Adipocyte (in vitro differentiated cells): ENCODE measurements at regions not wholly inside any gene's neighbourhood (a gene's known extent, or its start where the extent isn't known, plus 50 kb on each side); places are given as distances from the start of the nearest gene placed in this dataset.

Source experiments
- DNase-seq: peaks from one replicate; pipeline ENCODE4 v3.0.0-alpha.2; 2015; ENCODE audit warnings: low read depth
- H3K27me3 ChIP-seq: replicated peaks from 2 replicates; pipeline ENCODE4 v1.7.0; 2013; ENCODE audit warnings: mild to moderate bottlenecking, low read length, moderate library complexity; ENCODE audit not compliant: control insufficient read depth, insufficient read depth
- H3K36me3 ChIP-seq: 2 replicates; pipeline ENCODE4 v1.7.0; 2013; ENCODE audit warnings: low read length, mild to moderate bottlenecking, moderate library complexity; ENCODE audit not compliant: control insufficient read depth, insufficient read depth, severe bottlenecking
- H3K4me1 ChIP-seq: 2 replicates; pipeline ENCODE4 v1.7.0; 2013; ENCODE audit warnings: mild to moderate bottlenecking, low read length, moderate library complexity; ENCODE audit not compliant: control insufficient read depth, insufficient read depth
- H3K4me3 ChIP-seq: 2 replicates; pipeline ENCODE4 v1.7.0; 2013; ENCODE audit warnings: mild to moderate bottlenecking, low read length, moderate library complexity
- H3K9ac ChIP-seq: 2 replicates; pipeline ENCODE4 v1.7.0; 2013; ENCODE audit warnings: mild to moderate bottlenecking, low read length, moderate library complexity
- H3K9me3 ChIP-seq: 2 replicates; pipeline ENCODE4 v1.7.0; 2013; ENCODE audit warnings: mild to moderate bottlenecking, low read length, moderate library complexity; ENCODE audit not compliant: control insufficient read depth

DNA sequence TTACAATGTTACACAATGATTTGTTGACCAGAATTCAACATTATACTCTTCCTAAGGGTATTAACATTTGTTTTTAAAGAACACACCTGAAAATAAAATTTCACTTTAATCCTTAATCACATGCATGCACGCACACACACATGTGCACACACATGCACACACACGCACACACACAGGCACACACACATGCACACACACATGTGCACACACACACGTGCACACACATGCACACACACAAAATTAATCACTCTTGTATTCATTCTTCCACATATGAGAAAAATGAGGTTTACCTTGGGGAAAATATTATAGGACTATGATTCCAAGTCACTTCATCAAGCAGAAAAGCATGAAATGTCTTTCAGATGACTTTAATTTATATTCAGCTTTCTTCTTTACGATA, 331.8 kb upstream of the PLD5 start:
- no peak for DNase-seq
- Histone ChIP-seq H3K4me1 (no peaks in the 10 kb centered on the region), H3K9ac (no peak overlapping the region), H3K4me3 (no peak overlapping the region), H3K36me3 (no peaks in the 10 kb centered on the region), H3K9me3 (no peaks in the 10 kb centered on the region), H3K27me3 (no peaks in the 10 kb centered on the region)

DNA sequence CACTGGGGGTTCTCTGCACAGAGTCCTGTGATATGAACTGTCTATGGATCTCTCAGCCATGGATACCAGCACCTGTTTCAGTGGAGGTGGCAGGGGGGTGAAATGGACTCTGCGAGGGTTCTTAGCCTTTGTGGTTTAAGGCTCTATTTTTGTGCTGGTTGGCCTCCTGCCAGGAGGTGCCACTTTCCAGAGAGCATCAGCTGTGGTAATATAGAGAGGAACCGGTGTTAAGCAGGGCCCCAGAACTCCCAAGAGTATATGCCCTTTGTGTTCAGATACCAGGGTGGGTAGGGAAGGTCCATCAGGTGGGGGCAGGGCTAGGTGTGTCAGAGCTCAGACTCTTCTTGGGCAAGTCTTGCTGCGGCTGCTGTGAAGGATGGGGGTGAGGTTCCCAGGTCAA, 330.0 kb upstream of the PLD5 start:
- H3K36me3 ChIP-seq = no peaks in the 10 kb centered on the region
- no peak overlapping the region for H3K9ac ChIP-seq
- H3K4me3 ChIP-seq = no peak overlapping the region
- no peaks in the 10 kb centered on the region for H3K4me1 ChIP-seq
- no peaks in the 10 kb centered on the region for H3K27me3 ChIP-seq
- no peak for DNase-seq
- no peaks in the 10 kb centered on the region for H3K9me3 ChIP-seq

DNA sequence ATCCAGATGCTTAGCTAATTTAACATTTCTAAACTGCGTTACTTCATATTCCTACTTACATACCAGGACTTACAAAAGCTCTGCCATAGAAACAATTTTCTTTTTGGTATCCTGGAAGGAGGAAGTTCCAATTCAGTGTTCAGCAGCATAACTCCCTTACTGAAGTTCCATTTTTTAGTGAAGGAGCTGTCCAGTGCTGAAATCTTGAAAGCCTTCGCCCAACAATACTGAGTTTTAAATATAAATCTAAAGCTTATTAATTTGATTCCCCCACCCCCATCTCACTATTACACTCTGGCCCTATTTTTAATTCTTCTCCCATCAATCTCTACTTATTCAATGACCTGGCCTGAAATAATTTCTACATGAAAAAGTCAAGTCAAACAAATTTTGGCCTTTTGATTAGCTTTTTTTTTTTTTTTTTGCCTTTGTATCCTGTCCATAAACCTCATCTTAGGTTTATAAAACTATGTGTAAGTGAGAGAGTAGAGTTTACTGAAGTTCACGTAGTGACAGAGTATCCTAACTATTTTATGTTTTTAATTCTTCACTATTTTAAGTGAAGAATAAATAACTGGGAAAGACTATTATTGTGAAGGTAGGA, 323.0 kb upstream of the PLD5 start:
- no peaks in the 10 kb centered on the region for H3K36me3 ChIP-seq
- no peak overlapping the region for H3K4me3 ChIP-seq
- H3K4me1 ChIP-seq = no peaks in the 10 kb centered on the region
- no peak overlapping the region for H3K9ac ChIP-seq
- H3K9me3 ChIP-seq = peaks cover 7% of the 10 kb centered on the region
- peak; percentile 24 for DNase-seq
- H3K27me3 ChIP-seq = no peaks in the 10 kb centered on the region

DNA sequence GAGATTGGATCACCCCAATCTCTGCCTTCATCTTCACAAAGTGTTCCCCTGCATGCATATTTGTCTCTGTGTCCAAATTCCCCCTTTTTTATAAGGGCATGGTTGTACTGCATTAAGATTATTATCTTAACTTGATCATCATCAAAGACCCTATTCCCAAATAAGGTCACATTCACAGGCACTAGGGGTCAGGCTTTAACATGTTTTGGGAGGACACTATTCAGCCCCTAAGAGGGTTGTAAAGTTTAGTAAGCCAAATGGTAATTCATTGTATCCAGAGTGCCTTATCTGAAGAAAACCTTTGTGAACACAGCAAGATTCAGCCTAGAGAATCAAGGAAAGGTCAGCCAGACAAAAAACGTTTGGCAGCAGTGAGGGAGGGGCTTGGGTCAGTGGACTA, 317.6 kb upstream of the PLD5 start:
- H3K9me3 ChIP-seq = peaks cover 7% of the 10 kb centered on the region
- no peak for DNase-seq
- no peaks in the 10 kb centered on the region for H3K36me3 ChIP-seq
- no peaks in the 10 kb centered on the region for H3K4me1 ChIP-seq
- no peak overlapping the region for H3K4me3 ChIP-seq
- H3K9ac ChIP-seq = no peak overlapping the region
- H3K27me3 ChIP-seq = no peaks in the 10 kb centered on the region

DNA sequence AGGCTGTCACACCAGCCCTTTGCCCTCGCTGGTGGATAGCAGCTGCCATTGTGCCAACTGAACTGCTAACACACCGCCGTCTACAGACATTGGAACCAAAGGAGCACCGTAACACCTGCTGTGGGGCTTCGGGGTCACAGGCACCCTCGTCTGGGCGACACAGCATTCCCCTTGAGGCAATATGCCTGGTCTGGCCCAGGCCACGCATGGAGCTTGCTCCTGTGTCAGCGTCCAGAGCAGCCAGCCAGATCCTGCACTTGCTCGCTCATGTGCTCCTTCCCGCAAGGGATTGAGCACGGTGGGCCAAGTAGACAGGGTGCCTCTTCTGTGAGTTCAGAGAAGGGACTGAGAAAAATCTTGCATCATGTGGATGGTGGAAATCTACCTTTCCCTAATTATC, 314.6 kb upstream of the PLD5 start:
- H3K9me3 ChIP-seq = peaks cover 4% of the 10 kb centered on the region
- H3K27me3 ChIP-seq = no peaks in the 10 kb centered on the region
- no peak for DNase-seq
- H3K9ac ChIP-seq = no peak overlapping the region
- H3K4me3 ChIP-seq = no peak overlapping the region
- H3K36me3 ChIP-seq = no peaks in the 10 kb centered on the region
- no peaks in the 10 kb centered on the region for H3K4me1 ChIP-seq

DNA sequence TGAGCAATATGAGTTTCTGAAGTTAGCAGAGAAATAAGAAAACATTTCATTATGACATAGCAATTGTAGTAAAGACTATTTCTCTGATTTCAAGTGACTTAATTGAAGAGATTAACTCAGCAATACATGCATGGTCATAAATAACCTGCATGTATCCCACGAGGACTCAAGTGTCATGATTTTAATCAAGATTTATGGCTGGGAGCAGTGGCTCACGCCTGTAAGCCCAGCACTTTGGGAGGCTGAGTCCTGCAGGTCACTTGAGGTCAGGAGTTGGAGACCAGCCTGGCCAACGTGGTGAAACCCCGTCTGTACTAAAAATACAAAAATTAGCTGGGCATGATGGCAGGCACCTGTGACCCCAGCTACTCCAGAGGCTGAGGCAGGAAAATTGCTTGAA, 311.9 kb upstream of the PLD5 start:
- Histone ChIP-seq H3K27me3 (no peaks in the 10 kb centered on the region), H3K36me3 (no peaks in the 10 kb centered on the region), H3K4me3 (no peak overlapping the region), H3K4me1 (no peaks in the 10 kb centered on the region), H3K9ac (no peak overlapping the region), H3K9me3 (no peaks in the 10 kb centered on the region)
- DNase-seq = no peak

DNA sequence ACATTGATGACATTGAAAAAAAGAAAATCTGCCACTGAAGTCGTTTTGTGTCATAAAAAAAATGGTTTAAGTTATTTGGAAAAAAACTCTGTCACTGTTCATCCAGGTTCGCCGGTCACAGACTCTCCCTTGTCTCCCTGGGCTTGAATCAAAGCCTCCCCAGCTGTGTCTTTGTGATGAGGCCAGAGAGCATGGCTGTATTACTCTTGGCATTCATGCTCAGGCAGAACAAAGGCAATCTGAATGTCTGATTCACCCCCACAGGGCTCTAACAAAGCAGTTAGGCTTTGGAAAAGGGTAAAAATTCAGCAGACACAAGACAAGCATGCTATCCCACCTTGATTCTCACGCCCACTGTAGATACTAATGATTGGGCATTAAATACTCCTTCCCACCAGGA, 304.3 kb upstream of the PLD5 start:
- Histone ChIP-seq H3K36me3 (no peaks in the 10 kb centered on the region), H3K4me1 (no peaks in the 10 kb centered on the region), H3K4me3 (no peak overlapping the region), H3K9me3 (no peaks in the 10 kb centered on the region), H3K27me3 (no peaks in the 10 kb centered on the region), H3K9ac (no peak overlapping the region)
- no peak for DNase-seq

DNA sequence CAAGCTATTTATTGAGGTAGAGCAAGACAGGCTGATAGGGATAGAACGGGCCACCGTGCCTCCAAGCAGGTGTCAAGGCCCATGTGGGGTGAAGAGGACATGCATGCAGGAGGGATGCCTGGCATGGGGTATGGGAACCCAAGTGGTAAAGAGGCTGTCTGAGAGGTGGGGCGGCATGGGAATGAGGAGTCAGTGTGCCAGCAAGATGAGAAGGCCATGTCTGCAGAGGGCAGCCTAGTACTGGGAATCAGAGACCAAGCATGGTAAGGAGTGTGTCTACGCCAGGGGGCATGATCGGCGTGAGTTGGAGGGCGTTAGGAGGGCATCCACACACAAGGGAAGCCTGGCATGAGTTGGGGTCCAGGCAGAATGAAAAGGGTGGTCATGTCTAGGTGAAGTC, 303.7 kb upstream of the PLD5 start:
- no peak overlapping the region for H3K9ac ChIP-seq
- DNase-seq = no peak
- no peaks in the 10 kb centered on the region for H3K27me3 ChIP-seq
- H3K36me3 ChIP-seq = no peaks in the 10 kb centered on the region
- H3K4me1 ChIP-seq = no peaks in the 10 kb centered on the region
- H3K4me3 ChIP-seq = no peak overlapping the region
- H3K9me3 ChIP-seq = no peaks in the 10 kb centered on the region

DNA sequence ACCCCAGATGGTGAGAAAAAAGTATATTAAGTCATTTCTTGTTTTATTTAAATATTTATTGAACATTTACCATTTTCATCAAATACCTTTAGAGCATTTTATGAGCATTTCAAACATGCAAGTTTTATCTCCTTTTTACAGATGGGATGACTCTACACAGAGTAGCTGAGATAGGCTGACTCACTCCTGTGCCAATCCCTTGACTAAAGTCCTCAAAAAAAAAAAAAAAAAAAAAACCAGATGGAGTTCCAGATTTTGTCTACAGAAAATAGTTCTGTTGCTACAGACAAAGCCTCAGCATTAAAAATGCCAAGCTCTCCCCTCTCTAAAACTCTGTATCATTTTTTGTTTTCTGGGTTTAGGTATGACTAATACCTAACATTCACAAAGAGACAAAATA, 303.0 kb upstream of the PLD5 start:
- no peaks in the 10 kb centered on the region for H3K27me3 ChIP-seq
- no peak for DNase-seq
- no peak overlapping the region for H3K4me3 ChIP-seq
- H3K9ac ChIP-seq = no peak overlapping the region
- no peaks in the 10 kb centered on the region for H3K36me3 ChIP-seq
- H3K9me3 ChIP-seq = no peaks in the 10 kb centered on the region
- no peaks in the 10 kb centered on the region for H3K4me1 ChIP-seq

DNA sequence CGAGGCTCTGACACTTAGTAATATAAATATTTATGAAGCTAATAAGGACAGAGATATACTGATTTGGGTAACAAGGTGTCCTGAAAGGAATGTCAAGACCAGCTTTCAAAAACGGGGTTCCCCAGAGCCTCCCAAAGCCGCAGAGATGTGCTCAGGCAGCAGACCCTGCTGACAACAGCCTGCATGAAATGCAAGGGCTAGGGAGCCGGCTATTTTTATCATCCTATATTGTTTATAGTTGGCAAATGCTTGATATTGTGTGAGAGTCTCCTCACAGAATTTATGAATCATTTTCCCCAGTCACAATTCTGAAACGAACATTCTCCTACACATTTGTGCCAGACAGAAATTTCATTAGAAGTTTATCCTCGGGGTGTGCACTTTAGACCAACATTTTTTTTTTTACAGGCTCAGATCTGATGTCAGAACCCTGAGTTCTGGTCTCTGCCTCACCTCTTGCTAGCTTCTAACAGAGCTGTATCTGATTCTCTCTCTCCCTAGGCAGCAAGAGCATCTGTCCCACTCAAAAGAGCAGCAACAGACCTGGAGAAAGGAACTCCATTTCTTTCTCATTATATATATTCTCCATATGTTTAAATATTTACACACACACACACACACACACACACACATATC, 302.3 kb upstream of the PLD5 start:
- DNase-seq = no peak
- H3K9ac ChIP-seq = no peak overlapping the region
- no peaks in the 10 kb centered on the region for H3K4me1 ChIP-seq
- H3K36me3 ChIP-seq = no peaks in the 10 kb centered on the region
- no peaks in the 10 kb centered on the region for H3K9me3 ChIP-seq
- H3K4me3 ChIP-seq = no peak overlapping the region
- no peaks in the 10 kb centered on the region for H3K27me3 ChIP-seq

DNA sequence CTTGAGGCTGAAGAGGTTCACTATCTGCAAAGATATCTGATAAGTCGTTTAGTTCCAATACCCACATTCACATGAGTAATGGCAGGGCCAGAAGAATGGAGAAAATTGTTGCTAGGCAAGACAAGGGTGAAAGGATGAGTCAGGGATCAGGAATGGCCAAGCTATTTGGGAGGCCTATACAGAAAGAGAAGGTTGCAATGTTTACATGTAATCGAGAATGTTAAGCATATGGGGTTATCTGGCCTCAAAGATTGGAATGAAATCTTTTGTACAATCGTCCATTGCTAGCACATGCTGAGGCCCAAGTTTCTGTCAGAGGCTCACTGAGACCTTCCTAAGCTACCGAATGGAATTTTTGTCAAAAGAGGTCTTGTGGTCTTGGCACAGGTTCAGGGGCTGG, 299.9 kb upstream of the PLD5 start:
- Histone ChIP-seq H3K9ac (no peak overlapping the region), H3K4me3 (no peak overlapping the region), H3K4me1 (no peaks in the 10 kb centered on the region), H3K9me3 (no peaks in the 10 kb centered on the region), H3K27me3 (no peaks in the 10 kb centered on the region), H3K36me3 (no peaks in the 10 kb centered on the region)
- no peak for DNase-seq

DNA sequence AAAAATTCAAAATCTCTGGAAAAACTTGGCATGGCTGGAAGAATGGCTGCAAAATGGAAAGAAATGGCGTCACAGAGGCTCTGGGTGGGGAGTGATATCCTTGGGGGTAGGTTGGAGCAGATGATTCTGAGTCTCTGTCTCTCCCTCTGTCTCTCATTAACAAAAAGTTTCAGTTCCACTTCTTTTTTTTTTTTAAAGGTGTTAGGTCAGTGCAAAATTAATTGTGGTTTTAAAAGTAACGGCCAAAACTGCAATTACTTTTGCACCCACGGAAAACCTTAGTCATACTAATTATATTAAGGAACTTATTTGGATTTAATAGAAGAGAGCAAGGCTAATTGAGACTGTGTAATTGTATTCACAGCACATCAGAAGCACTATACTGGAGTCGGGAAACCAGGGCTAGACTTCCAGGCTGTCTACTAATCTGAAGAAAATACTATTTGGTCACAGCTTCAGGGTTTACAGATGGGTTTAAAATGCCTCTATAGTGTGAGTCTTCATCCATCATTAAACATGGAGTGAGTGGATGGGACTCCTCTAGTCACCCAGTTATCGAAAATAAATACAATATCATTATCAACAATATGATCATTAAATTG, 289.1 kb upstream of the PLD5 start:
- H3K4me3 ChIP-seq = no peak overlapping the region
- no peaks in the 10 kb centered on the region for H3K27me3 ChIP-seq
- DNase-seq = no peak
- no peak overlapping the region for H3K9ac ChIP-seq
- H3K36me3 ChIP-seq = no peaks in the 10 kb centered on the region
- no peaks in the 10 kb centered on the region for H3K9me3 ChIP-seq
- H3K4me1 ChIP-seq = no peaks in the 10 kb centered on the region
